GM23338 (cell line): ENCODE measurements at regions not wholly inside any gene's neighbourhood (a gene's known extent, or its start where the extent isn't known, plus 50 kb on each side); places are given as distances from the start of the nearest gene placed in this dataset.

Experiments used
- EZH2 ChIP-seq: fragments of 200-600 bp; sonication (generic); IDR thresholded peaks from one replicate; pipeline ENCODE4 v1.8.0; 2017; ENCODE audit warnings: antibody characterized with exemption, mild to moderate bottlenecking, low read depth; ENCODE audit not compliant: unreplicated experiment
- EZH2phosphoT487 ChIP-seq: fragments of 200-600 bp; sonication (generic); IDR thresholded peaks from one replicate; pipeline ENCODE4 v1.8.1; 2018; ENCODE audit warnings: antibody characterized with exemption; ENCODE audit not compliant: unreplicated experiment
- POLR2AphosphoS5 ChIP-seq: IDR thresholded peaks from 2 replicates; pipeline ENCODE4 v1.6.1; 2016; ENCODE audit warnings: antibody characterized with exemption, low read depth
- TF ChIP-seq, protein P1 (sequence below), 2 experiments: fragments of 200-600 bp in 1 of 2; sonication (generic) in 1 of 2; conservative IDR thresholded peaks; 2 replicates each; pipeline versions ENCODE4 v1.5.1 to v1.6.1; 2016 to 2017; ENCODE audit warnings: antibody characterized with exemption in 2 of 2, low read depth in 2 of 2, mild to moderate bottlenecking in 2 of 2, moderate library complexity in 1 of 2

DNA sequence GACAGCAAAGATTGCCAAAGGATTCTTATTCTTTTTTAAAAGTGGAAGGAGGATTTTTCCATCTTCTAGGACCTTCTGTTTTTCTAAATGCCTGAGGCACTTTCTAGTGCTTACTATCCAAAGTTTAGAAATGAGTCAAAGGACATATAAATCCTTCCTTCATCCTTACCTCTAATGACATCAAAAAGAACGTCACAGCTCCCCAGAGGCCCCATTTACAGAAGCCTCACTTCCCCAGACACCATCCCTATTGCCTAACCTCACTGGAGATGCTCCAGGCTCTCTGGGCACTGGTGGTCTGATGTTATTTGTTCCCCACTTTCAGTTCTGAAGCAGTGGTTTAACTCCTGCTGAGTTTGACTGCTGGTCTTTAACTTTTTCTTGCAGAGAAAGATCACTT is 504.3 kb downstream of the AGTPBP1 start:
- TF ChIP-seq, protein P1, sequence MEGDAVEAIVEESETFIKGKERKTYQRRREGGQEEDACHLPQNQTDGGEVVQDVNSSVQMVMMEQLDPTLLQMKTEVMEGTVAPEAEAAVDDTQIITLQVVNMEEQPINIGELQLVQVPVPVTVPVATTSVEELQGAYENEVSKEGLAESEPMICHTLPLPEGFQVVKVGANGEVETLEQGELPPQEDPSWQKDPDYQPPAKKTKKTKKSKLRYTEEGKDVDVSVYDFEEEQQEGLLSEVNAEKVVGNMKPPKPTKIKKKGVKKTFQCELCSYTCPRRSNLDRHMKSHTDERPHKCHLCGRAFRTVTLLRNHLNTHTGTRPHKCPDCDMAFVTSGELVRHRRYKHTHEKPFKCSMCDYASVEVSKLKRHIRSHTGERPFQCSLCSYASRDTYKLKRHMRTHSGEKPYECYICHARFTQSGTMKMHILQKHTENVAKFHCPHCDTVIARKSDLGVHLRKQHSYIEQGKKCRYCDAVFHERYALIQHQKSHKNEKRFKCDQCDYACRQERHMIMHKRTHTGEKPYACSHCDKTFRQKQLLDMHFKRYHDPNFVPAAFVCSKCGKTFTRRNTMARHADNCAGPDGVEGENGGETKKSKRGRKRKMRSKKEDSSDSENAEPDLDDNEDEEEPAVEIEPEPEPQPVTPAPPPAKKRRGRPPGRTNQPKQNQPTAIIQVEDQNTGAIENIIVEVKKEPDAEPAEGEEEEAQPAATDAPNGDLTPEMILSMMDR (conservative IDR thresholded peaks at IDR 0.05; ENCODE audit: low read depth in 2 of 2): no peak
- no peak for TF ChIP-seq EZH2
- no peak for TF ChIP-seq EZH2phosphoT487
- TF ChIP-seq POLR2AphosphoS5: no peak
